ENCODE measurements at regions not wholly inside any gene's neighbourhood (a gene's known extent, or its start where the extent isn't known, plus 50 kb on each side); places are given as distances from the start of the nearest gene placed in this dataset.

DNA sequence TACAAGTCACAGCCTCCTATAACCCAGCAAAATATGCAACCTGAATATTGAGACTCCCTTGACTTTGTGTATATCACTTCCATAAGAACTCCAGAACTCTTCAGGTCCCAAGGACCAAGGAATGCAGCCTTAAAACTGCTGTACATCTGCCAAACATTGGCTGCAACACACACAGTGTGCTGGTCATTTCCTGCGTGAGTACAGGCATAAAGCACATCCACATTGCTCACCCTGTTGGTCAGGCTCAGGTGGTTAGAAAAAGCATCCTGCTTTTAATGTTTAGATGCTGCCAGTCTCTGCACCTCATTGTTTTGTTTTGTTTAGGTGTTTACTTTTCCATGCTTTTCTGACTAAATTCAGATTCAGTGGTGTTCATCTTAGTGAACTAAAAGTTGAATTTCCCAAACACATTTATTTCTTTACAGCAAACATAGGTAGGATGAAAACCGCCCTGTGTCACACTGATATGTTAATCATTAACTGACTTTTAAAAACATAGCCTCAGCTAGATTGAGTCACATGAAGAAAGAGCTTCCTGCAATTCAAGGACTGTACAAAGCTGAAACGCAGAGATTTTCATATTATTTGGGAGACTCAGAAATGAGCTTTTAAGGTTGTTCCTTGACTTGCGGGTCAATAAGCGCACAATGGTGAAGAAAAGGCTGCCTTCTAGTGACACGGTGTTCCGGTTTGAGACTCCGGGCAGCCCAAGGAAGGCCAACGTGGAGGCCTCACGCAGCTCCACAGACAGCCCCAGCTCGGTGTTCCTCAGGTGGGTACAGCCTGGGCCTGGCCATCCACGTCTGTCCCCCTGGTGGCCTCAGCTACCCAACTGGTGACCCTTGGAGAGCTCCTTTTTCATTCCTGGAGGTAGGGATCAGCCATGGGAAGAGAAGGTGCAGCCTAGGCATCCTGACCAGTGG, 52.2 kb upstream of the GRAMD2B start:
- no peaks in the 10 kb centered on the region for H3K27me3 ChIP-seq (ENCODE audit: control insufficient read depth, insufficient read depth, low read length)
- no peak overlapping the region for H3K27ac ChIP-seq (ENCODE audit: low read length)
- H3K9me3 ChIP-seq (ENCODE audit: control insufficient read depth, insufficient read depth, low read length), result no peaks in the 10 kb centered on the region
- DNase-seq (ENCODE audit: low read depth, low spot score), result no peak
- no CpG with 5 or more reads among the region's 12 CpGs for WGBS (ENCODE audit: insufficient coverage, insufficient read length)
- peaks cover 9% of the 10 kb centered on the region for H3K4me1 ChIP-seq (ENCODE audit: control insufficient read depth, insufficient read depth, low read length)
- no peak overlapping the region for H3K4me3 ChIP-seq (ENCODE audit: low read length)
- H3K36me3 ChIP-seq (ENCODE audit: control insufficient read depth, insufficient read depth, low read length), result no peaks in the 10 kb centered on the region

- no peak for DNase-seq (ENCODE audit: low read depth, low spot score)
- no CpG with 5 or more reads among the region's 3 CpGs for WGBS (ENCODE audit: insufficient coverage, insufficient read length)
- no peaks in the 10 kb centered on the region for H3K9me3 ChIP-seq (ENCODE audit: control insufficient read depth, insufficient read depth, low read length)
- peaks cover 9% of the 10 kb centered on the region for H3K4me1 ChIP-seq (ENCODE audit: control insufficient read depth, insufficient read depth, low read length)
- no peak overlapping the region for H3K27ac ChIP-seq (ENCODE audit: low read length)
- H3K36me3 ChIP-seq (ENCODE audit: control insufficient read depth, insufficient read depth, low read length), result no peaks in the 10 kb centered on the region
- no peak overlapping the region for H3K4me3 ChIP-seq (ENCODE audit: low read length)
- H3K27me3 ChIP-seq (ENCODE audit: control insufficient read depth, insufficient read depth, low read length), result no peaks in the 10 kb centered on the region
Observed at GRCh38 chr5:126373375-126374108, 49.7 kb upstream of the GRAMD2B start.
